B cell (primary cell): ENCODE measurements at regions not wholly inside any gene's neighbourhood (a gene's known extent, or its start where the extent isn't known, plus 50 kb on each side); places are given as distances from the start of the nearest gene placed in this dataset.

Source experiments
- ATAC-seq: fragments of 200-7000 bp; cut with Tn5 transposase; one replicate; pipeline ENCODE4 v1.10.0; 2021; ENCODE audit warnings: low read depth, mild to moderate bottlenecking, moderate number of reproducible peaks, moderate library complexity
- CTCF ChIA-PET: fragments of 350-600 bp; sonication (Branson Sonifier 250); formaldehyde crosslinking; loops from one replicate; lab custom pipeline; 2021; ENCODE audit warnings: antibody characterized with exemption, inconsistent platforms; lab: Charles Lee
- POLR2A ChIA-PET: fragments of 350-600 bp; sonication (Branson Sonifier 250); formaldehyde crosslinking; loops from one replicate; lab custom pipeline; 2021; ENCODE audit warnings: antibody characterized with exemption; lab: Charles Lee
- DNase-seq: peaks from one replicate; pipeline ENCODE4 v3.0.0; 2013
- H2AFZ ChIP-seq: 2 replicates; pipeline ENCODE4 v1.6.1; 2012; ENCODE audit warnings: mild to moderate bottlenecking, low read depth, low read length; ENCODE audit not compliant: insufficient read depth, poor library complexity, severe bottlenecking
- H3K27ac ChIP-seq, 2 donors: 1 replicate in 1 of 2; 2 replicates in 1 of 2; pipeline ENCODE4 v1.5.1; 2012 to 2013; ENCODE audit warnings: low read length in 2 of 2, mild to moderate bottlenecking in 2 of 2, moderate library complexity in 1 of 2
- H3K27me3 ChIP-seq, 4 experiments: fragments of 200-600 bp in 1 of 4; sonication (generic) in 1 of 4; replicated peaks in 1 of 4; 1 replicate in 2 of 4; 2 replicates in 2 of 4; pipeline versions ENCODE4 v1.6.1 to v1.7.0; 2013 to 2016; ENCODE audit warnings: low read length in 3 of 4, mild to moderate bottlenecking in 2 of 4, mixed read lengths in 1 of 4, moderate library complexity in 1 of 4; ENCODE audit not compliant: insufficient read depth in 4 of 4, control insufficient read depth in 3 of 4; ENCODE audit errors: control extremely low read depth in 1 of 4
- H3K36me3 ChIP-seq, 2 experiments: replicated peaks in 1 of 2; 1 replicate in 1 of 2; 2 replicates in 1 of 2; pipeline versions ENCODE4 v1.6.1 to v1.7.1; 2013; ENCODE audit warnings: low read length in 1 of 2; ENCODE audit not compliant: insufficient read depth in 2 of 2, control insufficient read depth in 1 of 2; ENCODE audit errors: control extremely low read depth in 1 of 2, extremely low read depth in 1 of 2
- H3K4me1 ChIP-seq, 2 donors: fragments of 200-600 bp in 1 of 2; sonication (generic) in 1 of 2; 1 replicate in 1 of 2; 2 replicates in 1 of 2; pipeline versions ENCODE4 v1.5.1 to v1.6.1; 2013 to 2017; ENCODE audit warnings: low read length in 2 of 2; ENCODE audit not compliant: control insufficient read depth in 2 of 2, insufficient read depth in 2 of 2
- H3K4me2 ChIP-seq: replicated peaks from 2 replicates; pipeline ENCODE3; 2012; ENCODE audit warnings: mild to moderate bottlenecking, low read depth, low read length; ENCODE audit not compliant: poor library complexity, severe bottlenecking
- H3K4me3 ChIP-seq, 5 experiments: fragments of 200-600 bp in 1 of 5; sonication (generic) in 1 of 5; 1 replicate in 3 of 5; 2 replicates in 2 of 5; pipeline versions ENCODE4 v1.5.1 to v1.7.0; 2011 to 2016; ENCODE audit warnings: low read length in 4 of 5, mild to moderate bottlenecking in 4 of 5, low read depth in 2 of 5, control low read depth in 1 of 5, moderate library complexity in 1 of 5; ENCODE audit not compliant: insufficient read depth in 1 of 5; ENCODE audit errors: control extremely low read depth in 1 of 5, extremely low read depth in 1 of 5
- H3K79me2 ChIP-seq: fragments of 200-600 bp; sonication (generic); one replicate; pipeline ENCODE4 v1.6.0; 2016; ENCODE audit warnings: low read length; ENCODE audit not compliant: control insufficient read depth, insufficient read depth
- H3K9ac ChIP-seq: fragments of 200-600 bp; sonication (generic); 2 replicates; pipeline ENCODE4 v1.6.1; 2017; ENCODE audit warnings: mild to moderate bottlenecking, low read length, moderate library complexity
- H3K9me3 ChIP-seq, 3 donors: one replicate each; pipeline versions ENCODE4 v1.6.1 to v1.7.1; 2013; ENCODE audit warnings: low read length in 2 of 3; ENCODE audit not compliant: control insufficient read depth in 2 of 3, insufficient read depth in 1 of 3; ENCODE audit errors: control extremely low read depth in 1 of 3
- H4K20me1 ChIP-seq: 2 replicates; pipeline ENCODE4 v1.6.0; 2012; ENCODE audit warnings: mild to moderate bottlenecking, low read length; ENCODE audit not compliant: insufficient read depth, control insufficient read depth, poor library complexity, severe bottlenecking
- H3K27ac Mint-ChIP-seq: one replicate; pipeline ENCODE4 v1.8.0; 2021; ENCODE audit warnings: mixed read lengths
- H3K27me3 Mint-ChIP-seq: one replicate; pipeline ENCODE4 v1.8.0; 2021; ENCODE audit warnings: mixed read lengths
- H3K4me1 Mint-ChIP-seq: one replicate; pipeline ENCODE4 v1.8.0; 2021; ENCODE audit warnings: mixed read lengths
- H3K4me3 Mint-ChIP-seq: one replicate; pipeline ENCODE4 v1.8.0; 2021; ENCODE audit warnings: mixed read lengths
- H3K9me3 Mint-ChIP-seq: one replicate; pipeline ENCODE4 v1.8.0; 2022; ENCODE audit warnings: mixed read lengths; ENCODE audit not compliant: insufficient read depth
- EZH2 ChIP-seq: IDR thresholded peaks from 2 replicates; pipeline ENCODE4 v1.6.1; 2012; ENCODE audit warnings: borderline replicate concordance, low read depth, mild to moderate bottlenecking, moderate library complexity, low read length; ENCODE audit not compliant: insufficient read depth, poor library complexity, severe bottlenecking
- WGBS: methylation state at CpG from one replicate; pipeline ENCODE4 v1.1.5; 2013; ENCODE audit warnings: missing lambda C conversion rate; ENCODE audit not compliant: insufficient coverage; 5-methylcytosine and 5-hydroxymethylcytosine counted together
- intact Hi-C: fragments of 100-400 bp; cut with micrococcal nuclease; formaldehyde crosslinking; loops from one replicate; pipeline ENCODE4 v1.10.0; 2022
- TF ChIP-seq, protein P1 (sequence below): fragments of 200-600 bp; IDR thresholded peaks from one replicate; pipeline ENCODE4 v1.8.0; 2022; ENCODE audit warnings: antibody characterized with exemption, mild to moderate bottlenecking

DNA sequence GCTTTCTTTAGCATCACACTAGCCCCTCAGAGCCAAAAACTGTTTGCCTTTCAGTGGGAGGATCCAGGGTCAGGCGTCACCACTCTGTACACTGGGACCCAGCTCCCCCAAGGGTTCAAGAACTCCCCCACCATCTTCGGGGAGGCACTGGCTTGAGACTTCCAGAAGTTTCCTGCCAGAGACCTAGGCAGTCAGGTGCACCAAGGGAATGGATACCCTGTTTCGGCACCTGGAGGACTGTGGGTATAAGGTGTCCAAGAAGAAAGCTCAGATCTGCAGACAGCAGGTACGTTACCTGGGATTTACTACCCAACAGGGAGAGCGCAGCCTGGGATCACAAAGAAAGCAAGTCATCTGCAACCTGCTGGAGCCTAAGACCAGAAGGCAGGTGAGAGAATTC lies 603.0 kb downstream of the UQCRFS1 start:
- Histone ChIP-seq H3K9ac (no peak overlapping the region), H3K27ac (no peak overlapping the region), H3K9me3 (peaks cover 2 to 44% (median 21%) of the 10 kb centered on the region in 3 donors), H3K79me2 (no peaks in the 10 kb centered on the region), H4K20me1 (no peaks in the 10 kb centered on the region), H3K4me1 (no peaks in the 10 kb centered on the region), H3K4me3 (no peak overlapping the region), H3K27me3 (no peaks in the 10 kb centered on the region), H3K36me3 (no peaks in the 10 kb centered on the region), H3K4me2 (no peak overlapping the region), H2AFZ (no peak overlapping the region)
- no peaks in the 10 kb centered on the region for H3K4me1 Mint-ChIP-seq
- POLR2A ChIA-PET: no interaction called here
- H3K27ac Mint-ChIP-seq: no peak overlapping the region
- no peaks in the 10 kb centered on the region for H3K27me3 Mint-ChIP-seq
- 96% methylated on average over 3 of the region's 5 CpGs for WGBS
- intact Hi-C loops: no loop called here
- peaks cover 6% of the 10 kb centered on the region for H3K9me3 Mint-ChIP-seq
- TF ChIP-seq EZH2: no peak
- TF ChIP-seq, protein P1, sequence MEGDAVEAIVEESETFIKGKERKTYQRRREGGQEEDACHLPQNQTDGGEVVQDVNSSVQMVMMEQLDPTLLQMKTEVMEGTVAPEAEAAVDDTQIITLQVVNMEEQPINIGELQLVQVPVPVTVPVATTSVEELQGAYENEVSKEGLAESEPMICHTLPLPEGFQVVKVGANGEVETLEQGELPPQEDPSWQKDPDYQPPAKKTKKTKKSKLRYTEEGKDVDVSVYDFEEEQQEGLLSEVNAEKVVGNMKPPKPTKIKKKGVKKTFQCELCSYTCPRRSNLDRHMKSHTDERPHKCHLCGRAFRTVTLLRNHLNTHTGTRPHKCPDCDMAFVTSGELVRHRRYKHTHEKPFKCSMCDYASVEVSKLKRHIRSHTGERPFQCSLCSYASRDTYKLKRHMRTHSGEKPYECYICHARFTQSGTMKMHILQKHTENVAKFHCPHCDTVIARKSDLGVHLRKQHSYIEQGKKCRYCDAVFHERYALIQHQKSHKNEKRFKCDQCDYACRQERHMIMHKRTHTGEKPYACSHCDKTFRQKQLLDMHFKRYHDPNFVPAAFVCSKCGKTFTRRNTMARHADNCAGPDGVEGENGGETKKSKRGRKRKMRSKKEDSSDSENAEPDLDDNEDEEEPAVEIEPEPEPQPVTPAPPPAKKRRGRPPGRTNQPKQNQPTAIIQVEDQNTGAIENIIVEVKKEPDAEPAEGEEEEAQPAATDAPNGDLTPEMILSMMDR: no peak
- DNase-seq (no peak), ATAC-seq (no peak)
- H3K4me3 Mint-ChIP-seq: no peak overlapping the region
- CTCF ChIA-PET: no interaction called here

DNA sequence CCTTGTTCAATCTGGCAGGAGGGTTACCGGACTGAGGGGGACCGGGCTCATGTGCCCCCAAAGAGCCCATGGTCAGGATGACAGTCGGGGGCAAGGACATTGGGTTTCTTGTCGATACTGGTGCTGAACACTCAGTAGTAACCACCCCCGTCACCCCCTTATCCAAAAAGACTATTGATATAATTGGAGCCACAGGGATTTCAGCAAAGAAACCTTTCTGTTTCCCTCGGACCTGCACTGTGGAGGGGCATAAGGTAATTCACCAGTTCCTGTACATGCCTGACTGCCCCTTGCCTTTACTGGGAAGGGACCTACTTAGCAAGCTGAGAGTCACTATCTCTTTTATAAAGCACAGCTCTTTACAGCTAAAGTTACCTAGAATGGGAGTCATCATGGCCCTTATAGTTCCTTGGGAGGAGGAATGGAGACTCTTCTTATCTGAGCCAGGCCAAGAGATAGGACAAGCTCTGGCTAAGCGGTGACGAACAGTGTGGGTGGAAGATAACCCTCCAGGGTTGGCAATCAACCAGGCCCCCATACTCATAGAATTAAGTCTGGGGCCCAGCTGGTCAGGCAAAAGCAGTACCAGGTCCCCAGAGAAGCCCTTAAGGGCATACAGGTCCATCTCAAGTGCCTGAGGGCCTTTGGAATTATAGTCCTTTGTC lies 603.7 kb downstream of the UQCRFS1 start:
- H3K4me2 ChIP-seq: no peak overlapping the region
- no peaks in the 10 kb centered on the region for H3K79me2 ChIP-seq
- DNase-seq (no peak), ATAC-seq (no peak)
- H3K27me3 ChIP-seq: no peaks in the 10 kb centered on the region
- H3K36me3 ChIP-seq: no peaks in the 10 kb centered on the region
- ChIA-PET POLR2A (no interaction called here), CTCF (no interaction called here)
- intact Hi-C loops: no loop called here
- no peak overlapping the region for H3K9ac ChIP-seq
- Mint-ChIP-seq H3K9me3 (peaks cover 2% of the 10 kb centered on the region), H3K27ac (no peak overlapping the region), H3K4me1 (no peaks in the 10 kb centered on the region), H3K27me3 (no peaks in the 10 kb centered on the region), H3K4me3 (no peak overlapping the region)
- no peak overlapping the region for H2AFZ ChIP-seq
- 86% methylated on average over 6 of the region's 8 CpGs for WGBS
- H3K4me3 ChIP-seq: no peak overlapping the region
- H3K27ac ChIP-seq: no peak overlapping the region
- no peaks in the 10 kb centered on the region for H4K20me1 ChIP-seq
- TF ChIP-seq EZH2: no peak
- TF ChIP-seq, protein P1: no peak
- H3K9me3 ChIP-seq: peaks cover 0 to 40% (median 14%) of the 10 kb centered on the region in 3 donors
- no peaks in the 10 kb centered on the region for H3K4me1 ChIP-seq
